GM18520 (cell line): ENCODE measurements at regions not wholly inside any gene's neighbourhood (a gene's known extent, or its start where the extent isn't known, plus 50 kb on each side); places are given as distances from the start of the nearest gene placed in this dataset.

ENCODE experiments used
- ATAC-seq: cut with Tn5 transposase; IDR thresholded peaks from one replicate; pipeline ENCODE4 v1.9.1; 2021; ENCODE audit not compliant: unreplicated experiment

GRCh38 chr11:95520369-95521132 lies 269.0 kb downstream of the FAM76B start:
- ATAC-seq = no peak

DNA sequence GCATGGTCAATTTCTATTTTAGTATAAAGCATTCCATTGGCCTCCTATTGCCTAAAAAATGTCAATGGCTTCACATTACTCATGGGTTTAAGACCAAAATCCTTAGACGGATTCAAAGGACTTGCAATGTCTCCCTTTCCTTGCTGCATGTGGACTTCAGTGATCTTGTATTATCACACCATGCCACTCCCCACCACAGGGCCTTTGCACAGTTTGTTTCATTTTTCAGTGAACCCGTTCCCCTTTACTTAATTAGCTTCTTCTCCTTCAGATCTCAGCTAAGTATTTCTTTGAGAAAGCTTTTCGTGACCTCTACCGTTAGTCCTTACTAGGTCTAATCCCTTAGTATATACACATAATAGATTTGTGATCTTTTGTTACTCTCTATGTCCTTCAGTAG lies 269.7 kb downstream of the FAM76B start:
- no peak for ATAC-seq

DNA sequence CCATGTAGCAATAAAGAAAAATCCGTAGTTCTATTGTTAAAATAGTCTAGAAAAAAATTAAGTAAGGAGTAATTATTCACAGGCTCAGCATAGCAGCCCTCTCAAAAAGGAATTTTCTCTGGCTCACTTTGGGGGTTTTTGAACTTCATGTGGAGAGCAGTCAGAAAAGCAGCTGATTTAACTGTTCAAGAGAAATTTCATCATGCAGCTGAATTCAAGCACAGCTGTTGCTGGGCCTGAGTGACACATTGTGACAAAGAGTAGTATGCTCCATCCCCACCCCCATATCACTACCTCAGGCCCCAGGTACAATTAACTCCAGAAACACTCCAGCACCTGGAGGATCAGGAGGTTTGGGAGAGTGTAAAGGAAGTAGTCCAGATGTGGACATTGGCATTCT lies 272.1 kb downstream of the FAM76B start:
- no peak for ATAC-seq

GRCh38 chr11:95516786-95517185 lies 272.8 kb downstream of the FAM76B start:
- ATAC-seq = no peak

DNA sequence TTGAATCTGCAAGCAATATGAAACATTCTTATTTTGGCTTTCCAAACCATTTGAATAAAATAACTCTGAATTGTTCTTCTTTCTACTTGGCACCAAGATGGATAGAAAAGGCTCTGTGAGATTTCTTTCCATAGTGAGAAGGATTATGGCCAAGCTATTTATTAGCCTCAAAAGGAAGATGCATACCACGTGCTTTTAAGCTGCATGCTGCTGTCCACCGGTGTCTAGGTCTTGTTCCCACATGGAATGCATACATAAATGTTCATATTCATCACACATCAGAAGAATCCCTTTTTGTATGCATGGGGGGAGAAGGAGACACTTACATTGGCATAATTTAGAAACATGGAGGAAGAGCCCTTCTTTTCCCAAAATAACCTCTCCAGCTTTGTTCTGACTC lies 273.4 kb downstream of the FAM76B start:
- no peak for ATAC-seq

DNA sequence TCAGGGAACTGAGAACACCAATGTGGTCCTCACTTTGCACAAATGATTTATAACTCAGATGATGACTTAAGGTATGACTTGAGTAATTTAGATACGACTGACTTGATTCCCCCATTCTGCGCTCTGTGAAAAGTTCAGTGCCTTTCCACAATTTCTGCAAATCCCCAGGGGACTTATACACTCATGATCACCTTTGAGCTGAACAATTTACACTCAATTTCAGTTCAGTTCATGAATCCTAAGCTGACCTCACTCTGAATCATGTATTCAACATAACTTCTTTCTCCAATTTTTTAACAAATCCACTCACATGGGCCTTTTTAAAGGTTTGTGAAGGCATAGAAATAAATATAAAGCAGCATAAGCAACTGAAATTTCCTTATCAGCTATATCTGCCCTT lies 274.2 kb downstream of the FAM76B start:
- ATAC-seq = no peak

- no peak for ATAC-seq
Observed at GRCh38 chr11:95514416-95515110, 275.0 kb downstream of the FAM76B start.

DNA sequence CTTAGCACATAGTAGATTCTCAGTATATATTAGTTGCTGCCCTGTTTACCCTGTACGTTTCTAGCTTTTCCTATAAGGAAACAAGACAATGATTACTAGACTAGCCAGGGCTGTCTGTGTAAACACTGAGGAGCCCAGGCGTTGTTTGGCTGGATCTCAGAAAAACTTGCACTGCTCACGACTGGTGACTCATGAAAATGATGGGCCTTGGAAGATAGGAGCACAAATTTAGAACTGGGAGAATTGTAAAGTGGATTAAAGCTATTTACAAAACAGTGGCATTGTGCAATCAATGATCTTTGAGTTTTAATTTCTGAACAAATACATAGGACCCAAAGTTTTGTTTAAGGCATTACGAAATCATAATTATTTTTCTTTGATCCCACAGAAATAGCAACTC lies 276.9 kb downstream of the FAM76B start:
- no peak for ATAC-seq

GRCh38 chr11:95512177-95512576 lies 277.4 kb downstream of the FAM76B start:
- no peak for ATAC-seq

DNA sequence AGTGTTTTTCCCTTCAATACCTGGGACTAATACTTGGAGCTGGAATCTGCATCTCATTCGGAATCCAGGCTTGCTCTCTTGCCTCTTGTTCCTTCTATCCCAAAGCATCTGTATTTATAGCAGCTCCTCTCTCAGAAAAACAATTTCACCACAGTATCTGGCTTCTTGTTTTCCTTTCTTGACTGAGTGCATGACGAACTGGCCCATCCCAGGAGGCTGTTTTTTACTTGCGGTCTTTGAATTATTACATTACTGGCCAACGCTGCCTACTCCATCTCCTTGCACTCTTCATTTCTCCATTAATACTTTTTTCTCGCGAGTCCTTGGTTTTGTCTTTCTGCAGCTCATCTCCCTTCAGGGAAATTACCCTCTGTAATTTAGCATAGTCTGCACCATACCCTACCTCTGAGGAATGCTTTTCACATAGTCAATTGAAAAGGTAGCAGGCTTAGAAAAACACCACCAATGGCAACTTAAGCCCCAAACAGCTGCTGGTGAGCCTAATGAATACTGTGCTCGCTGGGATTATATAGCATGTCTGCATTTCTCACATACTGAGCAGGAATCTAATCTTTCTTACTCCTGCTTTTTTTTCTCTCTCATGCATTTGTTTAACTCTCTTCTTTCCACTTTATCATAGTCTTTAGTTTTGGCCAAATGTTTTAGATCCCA lies 277.4 kb upstream of the SESN3 start:
- ATAC-seq = no peak

DNA sequence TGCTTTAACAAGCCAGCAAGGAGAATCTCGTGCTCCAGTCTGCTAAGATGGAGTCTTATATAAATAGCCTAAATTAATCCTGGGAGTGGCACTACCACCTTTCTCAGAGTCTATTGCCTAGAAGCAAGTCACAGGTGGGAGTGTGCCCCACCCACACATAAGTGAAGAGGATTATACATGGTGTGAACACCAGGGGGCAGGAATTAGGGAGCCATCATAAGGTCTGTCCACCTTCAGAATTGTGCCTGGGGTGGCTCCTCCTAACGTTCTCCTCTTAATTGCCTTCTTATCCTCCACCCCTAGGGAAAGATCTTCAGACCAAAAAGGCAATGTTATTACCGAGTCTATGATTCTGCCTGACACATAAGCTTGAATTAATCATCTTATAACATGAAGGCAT lies 276.8 kb upstream of the SESN3 start:
- no peak for ATAC-seq

DNA sequence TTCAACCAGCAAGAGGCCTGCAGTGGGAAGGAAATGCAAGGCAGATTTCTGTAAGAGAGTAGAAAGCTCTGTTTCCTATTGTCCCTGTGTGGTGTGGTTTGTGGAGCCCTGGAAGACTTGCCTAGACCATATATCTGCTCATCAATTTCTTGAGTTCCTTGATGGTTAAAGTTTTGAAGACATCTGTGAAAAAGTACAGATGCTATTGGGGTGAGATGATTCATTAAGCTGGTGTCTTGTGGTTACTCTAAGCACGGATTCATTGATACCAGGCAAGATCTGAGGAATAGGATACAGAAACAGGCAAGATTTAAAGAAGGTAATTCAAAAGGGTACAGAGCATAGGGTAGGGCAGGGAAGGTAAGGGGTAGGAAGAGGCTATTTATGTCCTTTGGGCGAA lies 275.8 kb upstream of the SESN3 start:
- no peak for ATAC-seq

DNA sequence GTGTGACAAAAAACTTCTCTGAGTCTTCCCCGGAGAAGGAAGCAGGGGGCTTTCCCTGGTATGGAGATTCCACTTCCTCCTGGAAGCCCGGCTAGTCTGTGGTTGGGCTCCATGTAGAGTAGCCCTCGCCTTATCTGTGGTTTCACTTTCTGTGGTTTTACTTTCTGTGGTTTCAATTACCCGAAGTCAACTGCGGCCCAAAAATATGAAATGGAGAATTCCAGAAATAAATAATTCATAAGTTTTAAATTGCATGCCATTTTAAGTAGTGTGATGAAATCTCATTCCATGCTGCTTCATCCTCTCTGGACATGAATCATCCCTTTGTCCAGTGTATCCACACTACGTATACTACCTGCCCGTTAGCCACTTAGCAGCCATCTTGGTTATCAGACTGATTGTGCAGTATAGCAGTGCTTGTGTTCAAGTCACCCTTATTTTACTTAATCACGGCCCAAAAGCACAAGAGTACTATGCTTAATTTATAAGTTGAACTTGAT lies 275.0 kb upstream of the SESN3 start:
- no peak for ATAC-seq

DNA sequence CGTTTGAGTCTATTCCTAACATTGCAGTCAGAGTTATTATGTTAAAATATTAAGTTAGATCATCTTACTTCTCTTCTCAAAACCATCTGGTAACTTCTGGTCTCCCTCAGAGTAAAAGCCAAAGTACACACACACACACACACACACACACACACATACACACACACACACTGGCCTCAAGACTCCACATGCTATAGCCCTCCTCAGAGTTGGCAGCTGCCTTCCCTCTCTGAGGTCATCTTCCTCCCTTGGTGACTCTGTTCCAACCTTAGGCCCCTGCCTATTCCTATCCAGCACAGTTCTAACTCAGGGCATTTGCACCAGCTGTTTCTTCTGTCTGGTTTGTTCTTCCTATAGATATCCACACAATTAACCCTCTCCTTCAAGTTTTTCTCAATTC lies 272.0 kb upstream of the SESN3 start:
- ATAC-seq = no peak

GRCh38 chr11:95502522-95502921 lies 271.5 kb upstream of the SESN3 start:
- no peak for ATAC-seq

- no peak for ATAC-seq
Observed at GRCh38 chr11:95501761-95502266, 270.8 kb upstream of the SESN3 start.

GRCh38 chr11:95500466-95500865 lies 269.5 kb upstream of the SESN3 start:
- ATAC-seq = no peak

- ATAC-seq = no peak
Observed at GRCh38 chr11:95499516-95500135, 268.6 kb upstream of the SESN3 start.

DNA sequence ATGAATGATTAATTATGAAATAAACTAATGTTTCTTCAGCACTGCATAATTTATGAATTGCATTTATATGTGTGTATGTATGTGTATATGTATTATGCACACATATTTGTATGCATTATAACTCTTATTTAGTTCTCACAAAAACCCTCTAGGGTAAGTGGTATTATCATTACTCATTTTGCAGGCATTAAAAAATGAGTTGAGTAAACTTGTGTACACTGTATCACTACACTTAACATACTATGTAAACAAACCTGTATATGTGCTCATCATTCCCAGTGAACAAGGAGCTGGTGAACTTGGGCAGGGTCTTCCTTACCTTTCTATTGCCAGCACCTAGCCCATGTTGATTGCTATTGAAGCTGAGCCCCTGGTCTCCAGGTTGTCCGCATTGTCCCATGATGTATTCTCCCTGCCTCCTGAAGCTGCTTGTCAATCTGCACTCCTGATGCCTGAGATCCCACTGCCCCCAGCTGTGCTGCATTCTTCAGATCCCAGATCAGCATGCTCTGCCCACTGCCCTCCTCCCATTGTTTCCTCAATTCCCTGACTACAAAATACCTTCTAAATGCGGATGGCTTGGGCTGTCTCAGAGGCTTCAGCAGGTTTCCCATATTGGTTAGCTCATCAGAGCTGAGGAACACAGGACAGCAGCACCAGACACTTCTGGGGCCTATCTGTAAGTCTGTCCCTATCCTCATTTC lies 267.9 kb upstream of the SESN3 start:
- no peak for ATAC-seq

GRCh38 chr11:95496901-95497300 lies 265.9 kb upstream of the SESN3 start:
- no peak for ATAC-seq

GRCh38 chr11:95495706-95496105 lies 264.7 kb upstream of the SESN3 start:
- ATAC-seq = no peak
